SJCRH30 (cell line): ENCODE measurements at regions not wholly inside any gene's neighbourhood (a gene's known extent, or its start where the extent isn't known, plus 50 kb on each side); places are given as distances from the start of the nearest gene placed in this dataset.

ENCODE experiments used
- DNase-seq, 2 experiments: peaks; one replicate each; pipeline ENCODE4 v3.0.0-alpha.2; 2015 to 2020
- H3K27ac ChIP-seq: fragments of 250-450 bp; sonication (Bioruptor Pico); 2 replicates; pipeline ENCODE4 v1.5.1; 2020; ENCODE audit warnings: mild to moderate bottlenecking, moderate library complexity
- H3K27me3 ChIP-seq: fragments of 250-450 bp; sonication (Bioruptor Pico); 2 replicates; pipeline ENCODE4 v1.5.1; 2020; ENCODE audit warnings: mild to moderate bottlenecking, moderate library complexity
- H3K36me3 ChIP-seq: fragments of 250-450 bp; sonication (Bioruptor Pico); 2 replicates; pipeline ENCODE4 v1.5.1; 2020; ENCODE audit warnings: mild to moderate bottlenecking, moderate library complexity
- H3K4me1 ChIP-seq: fragments of 250-450 bp; sonication (Bioruptor Pico); 2 replicates; pipeline ENCODE4 v1.5.1; 2020; ENCODE audit warnings: mild to moderate bottlenecking, moderate library complexity
- H3K4me3 ChIP-seq: fragments of 250-450 bp; sonication (Bioruptor Pico); 2 replicates; pipeline ENCODE4 v1.5.1; 2020; ENCODE audit warnings: mild to moderate bottlenecking, moderate library complexity
- H3K9me3 ChIP-seq: fragments of 250-450 bp; sonication (Bioruptor Pico); replicated peaks from 2 replicates; pipeline ENCODE4 v1.5.1; 2020; ENCODE audit warnings: mild to moderate bottlenecking, moderate library complexity

DNA sequence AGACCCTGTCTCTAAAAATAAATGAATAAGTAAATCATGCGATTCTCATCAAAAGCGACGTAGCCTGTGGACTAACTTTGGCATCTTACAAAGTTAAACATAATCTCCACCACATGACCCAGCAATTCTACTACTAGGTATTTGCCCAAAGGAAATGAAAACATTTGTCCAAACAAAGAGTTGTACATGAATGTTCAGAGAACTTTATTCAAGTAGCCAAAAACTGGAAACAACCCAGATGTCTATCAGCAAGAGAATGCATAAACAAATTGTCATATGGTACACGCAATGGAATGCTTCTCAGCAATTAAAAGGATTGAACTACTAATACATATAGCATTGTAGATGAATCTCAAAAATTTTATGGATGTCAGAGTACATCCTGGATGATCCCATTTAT, 82.6 kb downstream of the ADRB2 start:
- DNase-seq: no peak
- no peak overlapping the region for H3K4me3 ChIP-seq
- no peaks in the 10 kb centered on the region for H3K36me3 ChIP-seq
- H3K27me3 ChIP-seq: no peaks in the 10 kb centered on the region
- peaks cover 39% of the 10 kb centered on the region for H3K4me1 ChIP-seq
- no peaks in the 10 kb centered on the region for H3K9me3 ChIP-seq
- H3K27ac ChIP-seq: 0 out of 2 replicates have a peak overlapping the region, but pooled peaks have one; percentile 4

DNA sequence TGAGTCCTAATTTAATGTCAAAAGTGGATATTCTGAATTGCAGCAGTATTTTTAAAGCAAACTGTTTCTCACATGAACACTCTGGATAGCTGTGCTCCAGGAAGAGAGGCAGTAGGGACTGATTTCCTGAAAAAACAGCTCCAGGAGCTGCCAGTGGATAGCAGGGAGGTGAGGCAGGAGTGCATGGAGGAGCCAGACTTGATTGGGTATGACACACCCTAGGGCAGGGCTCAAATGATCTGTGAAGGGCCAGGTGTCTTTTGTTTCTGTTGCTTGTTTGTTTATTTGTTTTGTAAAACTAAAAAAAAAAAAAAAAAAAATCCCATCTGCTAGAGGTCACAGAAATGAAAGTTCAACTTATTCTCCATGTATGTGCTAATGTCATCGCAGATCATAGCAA, 83.4 kb downstream of the ADRB2 start:
- Histone ChIP-seq H3K4me1 (peaks cover 45% of the 10 kb centered on the region), H3K36me3 (no peaks in the 10 kb centered on the region), H3K9me3 (no peaks in the 10 kb centered on the region), H3K4me3 (no peak overlapping the region), H3K27ac (no peak overlapping the region), H3K27me3 (no peaks in the 10 kb centered on the region)
- no peak for DNase-seq

DNA sequence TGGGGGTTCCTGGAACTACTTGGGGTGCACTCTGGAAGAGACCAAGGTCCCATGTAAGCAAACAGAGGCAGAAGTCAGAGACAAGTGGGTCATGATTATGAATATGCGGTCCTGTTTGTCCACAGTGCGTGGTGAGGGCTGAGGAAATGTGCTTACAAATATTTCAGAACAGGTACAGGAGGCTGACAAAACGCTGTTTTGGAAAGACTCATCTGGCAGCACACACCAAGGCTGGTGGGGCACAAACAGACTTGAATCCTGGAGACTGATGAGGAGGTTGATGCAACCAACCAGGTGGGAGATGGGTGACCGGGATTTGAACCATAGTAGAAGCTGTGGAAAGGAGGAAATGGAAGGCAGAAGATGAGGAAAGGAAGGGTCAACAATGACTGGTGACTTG, 83.8 kb downstream of the ADRB2 start:
- Histone ChIP-seq H3K4me1 (peaks cover 45% of the 10 kb centered on the region), H3K27me3 (no peaks in the 10 kb centered on the region), H3K36me3 (no peaks in the 10 kb centered on the region), H3K9me3 (no peaks in the 10 kb centered on the region), H3K4me3 (no peak overlapping the region), H3K27ac (peak overlapping the region; percentile 5; the same call in 1 of the 2 replicates)
- DNase-seq: no peak

DNA sequence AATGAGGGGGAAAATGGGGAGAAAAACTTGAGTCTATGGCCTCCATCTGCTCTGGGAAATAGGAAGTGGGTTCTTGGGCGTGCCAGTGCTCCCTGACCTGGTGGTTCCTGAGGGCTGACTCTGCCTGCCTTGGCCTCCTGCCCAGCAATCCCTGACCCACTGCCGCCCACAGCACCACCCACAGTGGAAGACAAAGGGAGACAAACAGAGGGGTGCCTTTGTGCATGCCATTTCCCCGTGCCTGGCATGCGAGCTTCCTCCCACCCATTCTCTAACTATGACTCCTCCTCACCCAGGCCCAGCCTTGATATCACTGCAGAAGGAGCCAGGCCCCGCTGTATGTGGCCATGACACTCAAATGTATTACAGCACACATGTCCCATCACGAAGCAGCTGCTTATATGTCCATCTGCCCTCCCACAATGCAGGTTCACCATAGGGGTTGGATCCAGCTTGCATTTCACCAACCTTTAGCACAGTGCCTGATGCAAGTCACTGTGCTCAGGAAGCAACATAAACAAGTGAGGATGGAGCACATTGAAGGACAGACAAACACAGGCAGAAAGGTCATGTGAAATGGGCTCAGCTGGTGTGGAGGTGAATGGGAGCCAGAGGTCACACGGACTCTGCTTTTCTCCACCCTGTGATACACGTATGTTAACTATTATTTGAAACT, 84.4 kb downstream of the ADRB2 start:
- Histone ChIP-seq H3K4me3 (no peak overlapping the region), H3K9me3 (no peaks in the 10 kb centered on the region), H3K4me1 (peaks cover 45% of the 10 kb centered on the region), H3K27me3 (no peaks in the 10 kb centered on the region), H3K27ac (peak overlapping the region; percentile 5; the same call in 1 of the 2 replicates), H3K36me3 (no peaks in the 10 kb centered on the region)
- peak; percentile 41 to 49 for DNase-seq

DNA sequence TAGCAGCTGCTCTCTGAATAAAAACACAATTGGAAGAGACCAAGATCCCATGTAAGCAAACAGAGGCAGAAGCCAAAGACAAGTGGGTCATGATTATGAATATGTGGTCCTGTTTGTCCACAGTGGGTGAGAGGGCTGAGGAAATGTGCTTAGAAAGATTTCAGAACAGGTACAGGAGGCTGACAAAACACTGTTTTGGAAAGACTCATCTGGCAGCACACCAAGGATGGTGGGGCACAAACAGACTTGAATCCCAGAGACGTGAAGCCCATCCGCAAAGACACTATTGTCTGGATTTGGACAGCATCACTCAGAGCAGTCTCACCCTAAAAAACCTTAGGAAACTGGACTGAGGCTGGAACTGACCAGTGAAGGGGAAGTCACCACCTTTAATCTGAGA, 85.0 kb downstream of the ADRB2 start:
- no peaks in the 10 kb centered on the region for H3K27me3 ChIP-seq
- no peaks in the 10 kb centered on the region for H3K9me3 ChIP-seq
- no peak overlapping the region for H3K4me3 ChIP-seq
- no peaks in the 10 kb centered on the region for H3K36me3 ChIP-seq
- no peak for DNase-seq
- peaks cover 45% of the 10 kb centered on the region for H3K4me1 ChIP-seq
- H3K27ac ChIP-seq: peak overlapping the region; percentile 5; the same call in 1 of the 2 replicates

DNA sequence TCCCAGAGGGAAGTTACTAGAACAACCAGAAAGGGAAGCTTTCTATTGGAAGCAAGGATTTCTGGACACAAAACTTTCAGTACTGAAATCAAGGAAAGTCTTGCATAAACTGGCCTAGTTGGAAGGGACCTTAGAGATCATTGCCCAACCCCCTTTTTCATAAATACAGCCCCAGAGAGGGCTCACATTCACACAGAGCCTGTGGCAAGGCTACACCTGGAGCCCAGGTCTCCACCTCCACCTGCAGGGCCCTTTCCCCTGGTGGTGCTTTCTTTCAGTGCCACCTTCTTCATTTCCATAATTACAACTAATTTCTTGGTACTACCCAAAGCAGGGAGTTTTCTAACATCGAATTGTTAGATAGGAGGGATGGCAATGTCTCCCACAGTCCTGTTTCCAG, 85.7 kb downstream of the ADRB2 start:
- Histone ChIP-seq H3K9me3 (no peaks in the 10 kb centered on the region), H3K36me3 (no peaks in the 10 kb centered on the region), H3K27me3 (no peaks in the 10 kb centered on the region), H3K4me1 (peaks cover 45% of the 10 kb centered on the region), H3K27ac (no peak overlapping the region), H3K4me3 (no peak overlapping the region)
- DNase-seq: no peak

DNA sequence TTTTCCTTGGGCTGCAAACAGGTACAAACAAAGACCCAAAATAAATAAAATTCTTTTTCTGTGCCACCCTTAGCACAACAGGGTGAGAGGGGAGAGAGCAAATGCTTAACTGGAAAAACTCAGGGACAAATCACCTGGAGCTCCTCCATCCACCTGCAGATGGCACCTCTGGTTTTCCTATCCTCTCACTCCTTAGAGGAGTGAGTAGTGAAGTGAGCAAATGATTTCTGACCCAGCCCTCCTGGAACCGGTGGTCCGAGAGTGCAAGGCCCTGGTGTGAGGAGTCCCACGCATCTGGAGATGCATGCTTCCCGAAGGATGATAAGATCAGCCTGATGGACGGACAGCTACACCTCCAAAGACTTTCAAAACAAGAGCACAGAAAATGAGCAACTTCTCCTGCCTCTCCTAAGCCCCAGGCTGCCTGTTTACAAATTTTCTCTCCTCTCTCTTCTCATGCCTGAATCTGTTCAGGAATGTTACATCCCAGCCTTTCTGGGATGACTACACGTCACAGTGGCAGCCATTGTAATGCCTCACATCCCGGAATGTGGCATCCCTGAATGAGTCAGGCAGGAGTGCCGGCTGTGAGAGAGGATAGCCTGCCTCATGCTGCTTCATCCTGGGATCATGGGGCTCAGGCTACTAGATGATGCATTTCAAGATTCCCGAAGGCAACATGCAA, 86.4 kb downstream of the ADRB2 start:
- peaks cover 45% of the 10 kb centered on the region for H3K4me1 ChIP-seq
- no peaks in the 10 kb centered on the region for H3K27me3 ChIP-seq
- peak; percentile 67 to 70 for DNase-seq
- H3K27ac ChIP-seq: peak overlapping the region; percentile 51
- H3K4me3 ChIP-seq: no peak overlapping the region
- H3K9me3 ChIP-seq: no peaks in the 10 kb centered on the region
- H3K36me3 ChIP-seq: no peaks in the 10 kb centered on the region

DNA sequence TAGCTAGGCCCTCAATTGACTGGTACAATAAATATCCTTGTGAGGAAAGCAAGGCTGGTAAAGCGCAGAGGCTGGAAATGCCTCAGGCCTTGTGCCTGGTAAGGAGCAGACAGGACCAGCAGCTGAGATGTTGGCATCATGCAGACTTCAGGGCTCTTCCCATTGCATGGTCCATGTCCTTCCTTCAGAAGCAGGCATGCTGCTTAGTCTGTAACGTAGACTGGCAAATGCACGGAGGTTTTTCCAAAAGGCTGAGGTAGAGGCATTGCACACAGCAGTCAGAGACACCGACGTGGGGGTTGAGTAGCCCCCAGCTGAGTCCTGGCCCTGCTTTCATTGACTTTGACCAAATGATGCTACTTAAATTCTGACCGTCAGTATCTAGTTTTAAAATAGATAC, 87.1 kb downstream of the ADRB2 start:
- H3K4me1 ChIP-seq: peaks cover 44% of the 10 kb centered on the region
- H3K27ac ChIP-seq: peak overlapping the region; percentile 51
- DNase-seq: no peak
- H3K9me3 ChIP-seq: no peaks in the 10 kb centered on the region
- no peak overlapping the region for H3K4me3 ChIP-seq
- no peaks in the 10 kb centered on the region for H3K27me3 ChIP-seq
- no peaks in the 10 kb centered on the region for H3K36me3 ChIP-seq

DNA sequence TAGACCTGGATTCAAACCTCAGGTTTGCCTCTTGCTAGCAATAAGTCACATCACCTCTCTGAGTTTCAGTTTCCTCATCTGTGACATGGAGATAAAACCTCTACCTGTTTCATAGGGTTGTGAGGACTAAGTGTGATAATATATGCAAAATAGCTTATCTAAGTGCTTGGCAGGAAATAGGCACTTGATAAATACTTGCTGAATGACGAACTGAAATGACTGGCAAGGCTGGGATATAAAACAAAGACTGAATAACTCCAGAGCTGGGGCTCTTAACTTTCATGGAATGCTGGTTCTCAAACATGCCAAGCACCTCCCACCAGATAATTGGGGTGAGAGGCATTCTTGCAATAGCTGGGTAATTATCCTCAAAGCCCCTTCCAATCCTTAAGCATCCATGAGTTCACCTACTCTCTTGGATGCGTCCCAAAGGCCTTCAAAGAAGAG, 87.6 kb downstream of the ADRB2 start:
- H3K27ac ChIP-seq: peak overlapping the region; percentile 51
- no peaks in the 10 kb centered on the region for H3K36me3 ChIP-seq
- H3K4me1 ChIP-seq: peaks cover 39% of the 10 kb centered on the region
- DNase-seq: peak in 1 of 2 experiments; percentile 18
- H3K9me3 ChIP-seq: no peaks in the 10 kb centered on the region
- no peaks in the 10 kb centered on the region for H3K27me3 ChIP-seq
- H3K4me3 ChIP-seq: no peak overlapping the region

DNA sequence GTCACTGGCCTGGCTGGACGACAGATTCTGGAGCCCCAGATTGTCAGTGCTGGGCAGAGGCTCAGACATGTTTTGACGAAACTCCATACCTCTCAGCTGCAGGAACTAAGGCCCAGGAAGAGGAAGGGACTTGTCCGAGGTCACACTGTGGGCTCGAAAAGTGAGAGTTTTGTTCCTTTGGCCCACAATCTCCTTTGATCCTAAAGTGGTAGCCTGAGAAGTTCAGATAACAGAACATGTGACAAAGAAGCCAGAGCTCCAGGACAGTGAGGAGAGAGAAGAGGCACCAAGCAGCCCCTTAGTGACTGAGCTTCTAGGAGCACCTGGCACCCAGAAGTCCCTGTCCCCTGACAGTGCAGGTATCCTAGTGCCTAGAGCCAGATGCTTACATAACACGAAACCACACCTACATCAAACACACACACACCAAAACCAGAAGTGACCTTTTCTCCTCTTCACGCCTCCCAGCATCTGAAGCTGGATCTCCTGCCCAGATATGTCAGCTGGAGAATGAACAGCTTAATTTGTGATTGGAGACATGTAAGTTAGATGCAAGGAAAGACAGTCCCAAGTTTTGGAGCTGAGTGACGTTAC, 88.9 kb downstream of the ADRB2 start:
- no peak overlapping the region for H3K27ac ChIP-seq
- H3K9me3 ChIP-seq: no peaks in the 10 kb centered on the region
- H3K4me3 ChIP-seq: no peak overlapping the region
- no peaks in the 10 kb centered on the region for H3K36me3 ChIP-seq
- no peaks in the 10 kb centered on the region for H3K27me3 ChIP-seq
- peaks cover 31% of the 10 kb centered on the region for H3K4me1 ChIP-seq
- no peak for DNase-seq

DNA sequence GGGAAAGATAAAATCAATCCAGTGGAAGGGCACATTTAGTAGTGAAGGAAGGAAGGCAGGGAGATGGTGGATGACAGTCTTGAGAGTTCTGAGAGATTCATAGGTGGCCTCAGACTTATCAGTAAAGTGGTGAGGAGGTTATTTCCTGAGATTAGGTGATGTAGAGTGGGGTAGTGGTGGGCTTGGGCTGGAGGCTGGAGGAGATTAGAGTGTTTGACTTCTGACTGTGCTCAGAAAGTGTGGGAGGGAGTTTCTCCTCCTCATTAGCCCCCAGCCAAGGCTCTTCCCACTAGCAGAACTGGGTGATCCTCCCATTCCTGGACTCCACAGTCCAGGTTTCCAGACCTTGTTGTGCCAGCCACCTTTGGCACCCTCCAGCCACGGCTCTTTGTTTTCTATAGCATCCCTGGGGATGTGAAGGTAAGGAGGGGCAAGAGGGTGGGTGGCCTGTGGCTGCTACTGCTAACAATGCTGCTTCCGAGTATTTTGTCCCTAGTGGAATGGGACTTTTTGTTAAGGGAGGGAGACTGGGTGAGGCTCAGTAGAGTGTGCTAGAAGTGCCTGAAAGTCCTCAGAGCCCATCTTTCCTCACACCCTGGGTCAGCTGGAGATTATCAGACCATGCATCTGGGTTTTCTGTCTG, 94.4 kb downstream of the ADRB2 start:
- Histone ChIP-seq H3K36me3 (no peaks in the 10 kb centered on the region), H3K9me3 (peaks cover 13% of the 10 kb centered on the region; the same call in 1 of the 2 replicates), H3K27ac (no peak overlapping the region), H3K4me1 (no peaks in the 10 kb centered on the region), H3K4me3 (no peak overlapping the region), H3K27me3 (no peaks in the 10 kb centered on the region; the same call in 1 of the 2 replicates)
- DNase-seq: no peak

DNA sequence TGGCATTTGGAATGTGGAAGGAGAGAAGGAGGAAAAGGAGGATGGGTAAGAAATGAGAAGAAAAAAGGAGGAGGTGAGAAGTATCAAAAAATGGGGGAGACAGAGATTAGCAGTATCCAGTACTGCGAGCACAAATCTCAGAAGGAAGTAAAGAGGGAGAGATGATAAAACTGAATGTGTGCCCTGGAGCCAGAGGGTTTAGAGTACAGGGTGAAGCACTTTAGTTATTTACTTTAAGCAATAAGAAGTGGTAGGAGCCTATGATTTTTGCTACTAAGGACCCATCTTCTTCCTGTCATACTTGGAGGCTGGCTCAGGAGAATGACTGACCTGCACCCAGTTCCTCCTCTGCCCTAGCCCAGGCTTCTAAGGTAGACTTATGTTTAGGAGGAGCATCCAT, 94.9 kb downstream of the ADRB2 start:
- Histone ChIP-seq H3K27ac (no peak overlapping the region), H3K4me1 (no peaks in the 10 kb centered on the region), H3K4me3 (no peak overlapping the region), H3K9me3 (peaks cover 13% of the 10 kb centered on the region; the same call in 1 of the 2 replicates), H3K27me3 (no peaks in the 10 kb centered on the region; the same call in 1 of the 2 replicates), H3K36me3 (no peaks in the 10 kb centered on the region)
- DNase-seq: no peak

DNA sequence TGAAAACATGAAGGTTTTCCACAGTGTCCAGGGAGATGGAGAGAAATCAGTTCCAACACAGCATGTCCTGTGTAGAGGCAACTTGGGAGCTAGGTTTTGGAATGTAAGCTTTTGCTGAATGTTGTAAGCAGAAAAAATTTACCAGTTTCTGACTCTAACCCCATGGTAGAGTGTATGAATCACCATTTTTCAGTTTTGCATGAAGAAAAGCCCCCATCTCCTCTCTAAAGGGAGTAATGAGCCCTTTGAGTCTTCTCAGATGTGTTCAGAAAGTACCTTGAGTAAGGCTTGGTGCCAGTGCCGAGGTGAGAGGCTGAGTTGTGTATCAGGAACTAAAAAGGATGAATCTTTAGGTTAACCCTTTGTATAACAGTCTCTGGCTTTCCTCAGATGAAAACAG, 96.2 kb downstream of the ADRB2 start:
- no peak overlapping the region for H3K27ac ChIP-seq
- DNase-seq: no peak
- H3K4me1 ChIP-seq: no peaks in the 10 kb centered on the region
- H3K36me3 ChIP-seq: no peaks in the 10 kb centered on the region
- H3K27me3 ChIP-seq: no peaks in the 10 kb centered on the region; the same call in 1 of the 2 replicates
- peaks cover 13% of the 10 kb centered on the region; the same call in 1 of the 2 replicates for H3K9me3 ChIP-seq
- no peak overlapping the region for H3K4me3 ChIP-seq

DNA sequence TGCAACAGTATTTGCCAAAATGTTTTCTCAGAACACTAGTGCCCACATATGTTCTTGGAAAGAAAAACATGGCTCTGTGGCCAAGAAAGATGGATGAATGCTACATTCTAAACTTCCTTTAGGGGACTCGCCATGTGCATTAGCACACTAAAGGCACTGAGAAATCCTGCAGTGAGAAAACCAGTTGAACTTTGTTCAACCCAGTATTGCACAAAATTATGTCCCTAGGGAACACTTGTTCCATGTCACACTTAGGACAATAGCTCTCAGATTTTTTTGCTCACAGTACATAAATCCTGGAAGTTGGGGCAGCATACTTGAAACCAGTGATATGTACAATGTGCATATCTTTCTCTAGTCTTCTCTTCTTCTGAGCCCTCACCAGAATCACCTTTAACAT, 96.6 kb downstream of the ADRB2 start:
- Histone ChIP-seq H3K4me1 (no peaks in the 10 kb centered on the region), H3K36me3 (no peaks in the 10 kb centered on the region), H3K27me3 (no peaks in the 10 kb centered on the region; the same call in 1 of the 2 replicates), H3K4me3 (no peak overlapping the region), H3K27ac (no peak overlapping the region), H3K9me3 (peaks cover 13% of the 10 kb centered on the region; the same call in 1 of the 2 replicates)
- DNase-seq: no peak

DNA sequence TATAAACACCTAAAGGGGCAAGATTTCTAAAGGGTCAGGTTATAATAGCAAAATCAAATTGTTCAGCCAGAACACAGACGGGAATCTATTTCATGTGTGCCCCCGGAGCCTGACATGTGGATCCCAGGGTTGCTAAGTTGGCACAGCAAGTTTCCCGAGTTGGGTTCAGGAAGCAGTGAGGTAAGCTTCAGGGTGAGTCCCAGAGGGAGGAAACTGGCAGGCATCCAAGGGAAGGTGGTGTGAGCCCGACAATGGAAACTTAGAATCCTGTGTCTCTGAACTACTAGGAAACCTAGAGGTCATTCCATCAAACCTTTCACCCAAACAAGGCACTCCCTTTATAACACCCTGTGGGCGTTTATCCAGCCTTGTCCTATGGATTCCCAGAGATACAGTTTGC, 98.4 kb downstream of the ADRB2 start:
- DNase-seq: peak; percentile 25 to 41
- no peak overlapping the region for H3K4me3 ChIP-seq
- H3K27ac ChIP-seq: no peak overlapping the region
- H3K36me3 ChIP-seq: no peaks in the 10 kb centered on the region
- H3K4me1 ChIP-seq: no peaks in the 10 kb centered on the region
- H3K9me3 ChIP-seq: peaks cover 13% of the 10 kb centered on the region; the same call in 1 of the 2 replicates
- no peaks in the 10 kb centered on the region; the same call in 1 of the 2 replicates for H3K27me3 ChIP-seq
